Sigmoid colon (tissue), 4 donors: ENCODE measurements at regions not wholly inside any gene's neighbourhood (a gene's known extent, or its start where the extent isn't known, plus 50 kb on each side); places are given as distances from the start of the nearest gene placed in this dataset.

Experiments
- EP300 ChIP-seq, 4 donors: sonication (generic); formaldehyde crosslinking; IDR thresholded peaks; one replicate each; pipeline ENCODE4 v1.6.1; 2017; ENCODE audit warnings: antibody characterized with exemption in 4 of 4
- TF ChIP-seq, protein P1 (sequence below), 4 experiments: fragments of 450-650 bp in 3 of 4; fragments of 200-600 bp in 1 of 4; IDR thresholded peaks; one replicate each; pipeline ENCODE4 v1.5.1; 2016 to 2019; ENCODE audit warnings: antibody characterized with exemption in 4 of 4, mild to moderate bottlenecking in 3 of 4, moderate library complexity in 2 of 4

DNA sequence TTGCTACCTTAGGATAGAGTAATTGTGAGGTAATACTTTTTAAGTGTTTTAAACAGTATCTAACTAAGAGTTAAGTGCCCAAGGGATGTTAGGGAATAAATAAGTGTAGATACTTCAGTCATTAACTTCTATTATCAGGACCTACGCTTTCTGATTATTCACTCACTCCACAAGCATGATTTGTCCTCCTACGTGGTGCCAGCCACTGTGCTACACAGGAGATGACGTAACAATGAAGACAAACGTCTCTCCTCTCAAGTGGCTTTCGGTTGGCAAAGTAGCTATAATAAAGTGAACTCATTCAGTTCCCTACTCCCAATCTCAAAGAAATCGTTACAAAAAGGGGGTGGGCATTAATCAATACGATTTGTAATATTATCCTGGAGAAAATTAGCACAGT, 100.9 kb upstream of the SETBP1 start:
- TF ChIP-seq, protein P1, sequence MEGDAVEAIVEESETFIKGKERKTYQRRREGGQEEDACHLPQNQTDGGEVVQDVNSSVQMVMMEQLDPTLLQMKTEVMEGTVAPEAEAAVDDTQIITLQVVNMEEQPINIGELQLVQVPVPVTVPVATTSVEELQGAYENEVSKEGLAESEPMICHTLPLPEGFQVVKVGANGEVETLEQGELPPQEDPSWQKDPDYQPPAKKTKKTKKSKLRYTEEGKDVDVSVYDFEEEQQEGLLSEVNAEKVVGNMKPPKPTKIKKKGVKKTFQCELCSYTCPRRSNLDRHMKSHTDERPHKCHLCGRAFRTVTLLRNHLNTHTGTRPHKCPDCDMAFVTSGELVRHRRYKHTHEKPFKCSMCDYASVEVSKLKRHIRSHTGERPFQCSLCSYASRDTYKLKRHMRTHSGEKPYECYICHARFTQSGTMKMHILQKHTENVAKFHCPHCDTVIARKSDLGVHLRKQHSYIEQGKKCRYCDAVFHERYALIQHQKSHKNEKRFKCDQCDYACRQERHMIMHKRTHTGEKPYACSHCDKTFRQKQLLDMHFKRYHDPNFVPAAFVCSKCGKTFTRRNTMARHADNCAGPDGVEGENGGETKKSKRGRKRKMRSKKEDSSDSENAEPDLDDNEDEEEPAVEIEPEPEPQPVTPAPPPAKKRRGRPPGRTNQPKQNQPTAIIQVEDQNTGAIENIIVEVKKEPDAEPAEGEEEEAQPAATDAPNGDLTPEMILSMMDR (IDR thresholded peaks at IDR 0.05) = no peak
- TF ChIP-seq EP300 (IDR thresholded peaks at IDR 0.05) = no peak
